ENCODE measurements at regions not wholly inside any gene's neighbourhood (a gene's known extent, or its start where the extent isn't known, plus 50 kb on each side); places are given as distances from the start of the nearest gene placed in this dataset.
A peak's percentile ranks its signal among the peaks of the same experiment; 100 is the strongest.

DNA sequence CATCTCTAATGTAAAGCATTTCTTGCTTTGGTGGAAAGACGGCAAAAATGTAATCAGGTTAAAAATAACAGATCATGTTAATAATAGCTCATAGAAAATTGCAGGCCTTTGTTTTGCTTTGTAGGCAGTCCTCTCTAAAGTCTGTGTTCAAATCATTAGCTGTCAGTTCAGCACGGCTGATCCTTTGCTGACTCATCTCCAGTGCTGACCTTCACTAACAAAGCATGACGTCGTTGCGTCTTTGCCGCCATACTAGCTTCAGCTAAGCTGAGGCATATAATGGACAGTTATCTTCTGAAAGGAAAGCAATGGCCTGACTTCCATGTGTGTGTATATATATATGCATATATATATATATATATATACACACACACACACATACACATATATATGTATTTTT, 984.6 kb downstream of the CDY2B start:
- H3K4me3 ChIP-seq (ENCODE audit: low read depth, low read length), result no peak overlapping the region
- TF ChIP-seq, protein P1, sequence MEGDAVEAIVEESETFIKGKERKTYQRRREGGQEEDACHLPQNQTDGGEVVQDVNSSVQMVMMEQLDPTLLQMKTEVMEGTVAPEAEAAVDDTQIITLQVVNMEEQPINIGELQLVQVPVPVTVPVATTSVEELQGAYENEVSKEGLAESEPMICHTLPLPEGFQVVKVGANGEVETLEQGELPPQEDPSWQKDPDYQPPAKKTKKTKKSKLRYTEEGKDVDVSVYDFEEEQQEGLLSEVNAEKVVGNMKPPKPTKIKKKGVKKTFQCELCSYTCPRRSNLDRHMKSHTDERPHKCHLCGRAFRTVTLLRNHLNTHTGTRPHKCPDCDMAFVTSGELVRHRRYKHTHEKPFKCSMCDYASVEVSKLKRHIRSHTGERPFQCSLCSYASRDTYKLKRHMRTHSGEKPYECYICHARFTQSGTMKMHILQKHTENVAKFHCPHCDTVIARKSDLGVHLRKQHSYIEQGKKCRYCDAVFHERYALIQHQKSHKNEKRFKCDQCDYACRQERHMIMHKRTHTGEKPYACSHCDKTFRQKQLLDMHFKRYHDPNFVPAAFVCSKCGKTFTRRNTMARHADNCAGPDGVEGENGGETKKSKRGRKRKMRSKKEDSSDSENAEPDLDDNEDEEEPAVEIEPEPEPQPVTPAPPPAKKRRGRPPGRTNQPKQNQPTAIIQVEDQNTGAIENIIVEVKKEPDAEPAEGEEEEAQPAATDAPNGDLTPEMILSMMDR (conservative IDR thresholded peaks at IDR 0.05; ENCODE audit: low read depth, low read length), result no peak
- no peak for DNase-seq (ENCODE audit: low read depth)

DNA sequence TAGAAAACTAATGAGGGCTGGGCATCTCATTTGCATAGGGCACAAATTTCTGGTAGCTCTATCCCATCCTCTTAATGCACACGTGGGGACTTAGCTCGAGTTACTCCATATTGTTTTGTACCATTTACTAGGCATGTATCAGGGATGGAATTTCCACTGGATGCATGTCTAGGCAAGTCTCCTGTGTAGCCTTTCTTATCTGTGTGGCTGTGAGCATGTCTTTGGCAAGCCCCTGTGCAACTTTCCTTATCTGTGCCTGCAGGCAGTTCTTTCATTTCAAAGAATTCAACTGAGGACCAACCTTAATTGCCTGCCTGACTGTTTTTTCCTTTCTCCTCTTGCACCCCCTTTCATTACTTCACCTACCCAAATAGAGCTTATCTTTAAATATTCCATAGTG, 992.9 kb downstream of the CDY2B start:
- no peak for DNase-seq (ENCODE audit: low read depth)
- H3K4me3 ChIP-seq (ENCODE audit: low read depth, low read length), result no peak overlapping the region
- TF ChIP-seq, protein P1 (conservative IDR thresholded peaks at IDR 0.05; ENCODE audit: low read depth, low read length), result no peak

DNA sequence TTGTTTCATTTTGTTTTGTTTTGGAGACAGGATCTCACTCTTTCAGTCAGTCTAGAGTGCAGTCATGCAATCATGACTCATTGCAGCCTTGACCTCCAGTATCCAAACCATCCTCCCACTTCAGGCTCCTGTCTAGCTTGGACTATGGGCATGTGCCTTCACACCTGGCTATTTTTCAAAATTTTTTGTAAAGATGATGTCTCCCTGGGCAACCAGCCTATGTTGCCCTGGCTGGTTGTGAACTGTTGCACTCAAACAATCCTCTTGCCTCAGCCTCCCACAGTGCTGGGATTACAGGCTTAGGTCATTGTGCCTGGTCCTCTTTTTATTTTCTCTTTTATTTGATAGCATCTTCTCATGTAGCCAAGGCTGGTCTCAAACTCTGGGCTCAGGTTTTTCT, 1019.3 kb downstream of the CDY2B start:
- TF ChIP-seq, protein P1 (conservative IDR thresholded peaks at IDR 0.05; ENCODE audit: low read depth, low read length), result no peak
- no peak overlapping the region for H3K4me3 ChIP-seq (ENCODE audit: low read depth, low read length)
- DNase-seq (ENCODE audit: low read depth), result peak; percentile 16

DNA sequence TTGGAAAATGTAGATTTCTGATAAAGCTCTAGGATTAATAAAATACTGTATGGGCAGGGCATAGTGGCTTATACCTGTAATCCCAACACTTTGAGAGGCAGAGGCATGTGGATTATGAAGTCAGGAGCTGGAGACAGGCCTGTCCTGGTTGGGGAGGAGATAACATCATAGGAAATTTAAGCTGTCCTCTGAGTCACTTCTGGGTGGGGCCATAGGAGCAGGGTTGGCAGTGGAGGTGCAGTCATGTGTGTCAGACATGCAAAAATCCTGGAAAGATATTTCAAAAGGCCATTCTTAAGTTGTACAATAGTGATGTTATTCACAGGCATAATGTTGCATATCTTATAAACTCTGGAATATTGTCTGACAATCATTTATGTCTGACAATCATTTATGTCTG, 1038.5 kb downstream of the CDY2B start:
- TF ChIP-seq, protein P1 (conservative IDR thresholded peaks at IDR 0.05; ENCODE audit: low read depth, low read length), result no peak
- DNase-seq (ENCODE audit: low read depth), result no peak
- no peak overlapping the region for H3K4me3 ChIP-seq (ENCODE audit: low read depth, low read length)

DNA sequence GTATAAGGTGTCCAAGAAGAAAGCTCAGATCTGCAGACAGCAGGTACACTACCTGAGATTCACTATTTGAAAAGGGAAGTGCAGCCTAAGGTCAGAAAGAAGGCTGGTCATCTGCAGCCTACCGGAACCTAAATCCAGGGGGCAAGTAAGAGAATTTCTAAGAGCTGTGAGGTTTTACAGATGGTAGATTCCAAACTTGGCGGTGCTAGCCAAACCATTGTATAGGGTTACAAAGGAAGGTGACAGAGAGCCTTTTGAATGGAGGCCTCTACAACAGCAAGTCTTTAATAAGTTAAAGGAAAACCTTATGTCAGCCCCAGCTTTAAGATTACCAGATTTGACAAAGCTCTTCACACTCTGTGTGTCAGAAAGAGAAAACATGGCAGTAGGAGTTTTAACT, 1044.8 kb downstream of the CDY2B start:
- DNase-seq (ENCODE audit: low read depth), result no peak
- H3K4me3 ChIP-seq (ENCODE audit: low read depth, low read length), result no peak overlapping the region
- TF ChIP-seq, protein P1 (conservative IDR thresholded peaks at IDR 0.05; ENCODE audit: low read depth, low read length), result no peak

DNA sequence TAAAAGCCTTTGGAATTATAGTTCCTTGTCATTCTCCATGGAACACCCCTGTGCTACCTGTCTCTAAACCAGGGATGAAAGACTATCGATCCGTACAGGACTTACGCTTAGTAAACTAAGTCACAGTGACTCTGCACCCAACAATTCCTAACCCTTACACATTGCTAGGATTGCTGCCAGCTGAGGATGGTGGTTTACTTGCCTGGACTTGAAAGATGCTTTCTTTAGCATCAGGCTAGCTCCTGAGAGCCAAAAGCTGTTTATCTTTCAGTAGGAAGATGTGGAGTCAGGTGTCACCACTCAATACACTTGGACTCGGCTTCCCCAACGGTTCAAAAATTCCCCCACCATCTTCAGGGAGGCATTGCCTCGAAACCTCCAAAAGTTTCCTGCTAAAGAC, 1045.3 kb downstream of the CDY2B start:
- H3K4me3 ChIP-seq (ENCODE audit: low read depth, low read length), result no peak overlapping the region
- TF ChIP-seq, protein P1 (conservative IDR thresholded peaks at IDR 0.05; ENCODE audit: low read depth, low read length), result no peak
- no peak for DNase-seq (ENCODE audit: low read depth)

DNA sequence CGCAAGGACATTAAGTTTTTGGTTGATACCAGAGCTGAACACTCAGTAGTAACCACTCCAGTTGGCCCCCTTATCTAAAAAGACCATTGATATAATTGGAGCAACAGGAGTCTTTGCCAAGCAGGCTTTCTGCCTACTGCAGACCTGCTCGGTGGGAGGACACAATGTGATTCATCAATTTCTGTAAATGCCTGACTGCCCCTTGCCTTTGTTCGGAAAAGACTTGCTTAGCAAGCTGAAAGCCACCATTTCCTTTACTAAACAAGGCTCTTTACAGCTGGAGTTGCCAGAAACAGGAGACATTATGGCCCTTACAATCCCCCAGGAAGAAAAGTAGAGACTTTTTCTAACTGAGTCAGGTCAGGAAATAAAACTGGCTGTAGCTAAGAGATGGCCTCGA, 1045.9 kb downstream of the CDY2B start:
- DNase-seq (ENCODE audit: low read depth), result no peak
- peak overlapping the region; percentile 51 for H3K4me3 ChIP-seq (ENCODE audit: low read depth, low read length)
- TF ChIP-seq, protein P1 (conservative IDR thresholded peaks at IDR 0.05; ENCODE audit: low read depth, low read length), result no peak

All from epithelial cell of proximal tubule (primary cell).